K562 (cell line): ENCODE measurements at regions not wholly inside any gene's neighbourhood (a gene's known extent, or its start where the extent isn't known, plus 50 kb on each side); places are given as distances from the start of the nearest gene placed in this dataset.
A peak's percentile ranks its signal among the peaks of the same experiment; 100 is the strongest.

ENCODE experiments used
- CC2D1A ChIP-seq: fragments of 450-650 bp; IDR thresholded peaks from 2 replicates; pipeline ENCODE4 v1.6.1; 2017; ENCODE audit warnings: mild to moderate bottlenecking
- DEAF1 ChIP-seq: fragments of 450-650 bp; formaldehyde crosslinking; IDR thresholded peaks from 2 replicates; pipeline ENCODE4 v1.4.0; 2020; ENCODE audit warnings: mild to moderate bottlenecking, moderate library complexity
- ELF4 ChIP-seq: fragments of 450-650 bp; formaldehyde crosslinking; IDR thresholded peaks from 2 replicates; pipeline ENCODE4 v1.4.0; 2022; ENCODE audit warnings: missing genetic modification characterization
- LEF1 ChIP-seq: fragments of 450-650 bp; IDR thresholded peaks from 2 replicates; pipeline ENCODE4 v1.6.1; 2016; ENCODE audit warnings: mild to moderate bottlenecking
- MCM3 ChIP-seq: fragments of 450-650 bp; IDR thresholded peaks from 2 replicates; pipeline ENCODE4 v1.6.1; 2016
- NFE2 ChIP-seq: IDR thresholded peaks from 2 replicates; pipeline ENCODE4 v1.6.1; 2014; ENCODE audit warnings: antibody characterized with exemption, low read depth
- PCBP2 ChIP-seq: fragments of 200-400 bp; formaldehyde crosslinking; IDR thresholded peaks from 2 replicates; pipeline ENCODE4 v1.6.1; 2018; ENCODE audit warnings: low read length, low read depth, mild to moderate bottlenecking, moderate library complexity; ENCODE audit not compliant: poor library complexity, severe bottlenecking
- ZHX1 ChIP-seq: fragments of 150-350 bp; conservative IDR thresholded peaks from 2 replicates; pipeline ENCODE4 v1.6.1; 2014; ENCODE audit warnings: low read length
- ZKSCAN1 ChIP-seq: fragments of 150-350 bp; IDR thresholded peaks from 2 replicates; pipeline ENCODE4 v1.6.1; 2016; ENCODE audit warnings: low read depth, low read length
- ZNF146 ChIP-seq: IDR thresholded peaks from one replicate; pipeline ENCODE4 v1.6.1; 2018; ENCODE audit warnings: missing compliant biosample characterization; ENCODE audit not compliant: unreplicated experiment
- ZNF224 ChIP-seq: sonication (generic); formaldehyde crosslinking; IDR thresholded peaks from 2 replicates; pipeline ENCODE4 v1.8.0; 2022; ENCODE audit warnings: mild to moderate bottlenecking, missing genetic modification reagents
- ZNF436 ChIP-seq: fragments of 250-450, 450-650 bp; sonication (Bioruptor Pico); formaldehyde crosslinking; IDR thresholded peaks from 2 replicates; pipeline ENCODE4 v1.7.0; 2020; ENCODE audit warnings: mild to moderate bottlenecking
- ZNF77 ChIP-seq: fragments of 250-450 bp; sonication (Bioruptor Pico); IDR thresholded peaks from 2 replicates; pipeline ENCODE4 v1.5.0; 2020
- TF ChIP-seq, protein P1 (sequence below): IDR thresholded peaks from 3 replicates; pipeline ENCODE4 v1.6.1; 2011; ENCODE audit warnings: borderline replicate concordance, mild to moderate bottlenecking, moderate library complexity; ENCODE audit not compliant: insufficient read length; ENCODE audit errors: extremely low read depth
- TF ChIP-seq, protein P2 (sequence below): sonication (generic); formaldehyde crosslinking; IDR thresholded peaks from 2 replicates; pipeline ENCODE4 v1.8.0; 2023; ENCODE audit warnings: mild to moderate bottlenecking, missing genetic modification reagents
- TF ChIP-seq, protein P3 (sequence below): fragments of 250-450 bp; sonication (Bioruptor Pico); IDR thresholded peaks from 2 replicates; pipeline ENCODE4 v1.5.0; 2020; ENCODE audit warnings: mild to moderate bottlenecking, borderline replicate concordance

DNA sequence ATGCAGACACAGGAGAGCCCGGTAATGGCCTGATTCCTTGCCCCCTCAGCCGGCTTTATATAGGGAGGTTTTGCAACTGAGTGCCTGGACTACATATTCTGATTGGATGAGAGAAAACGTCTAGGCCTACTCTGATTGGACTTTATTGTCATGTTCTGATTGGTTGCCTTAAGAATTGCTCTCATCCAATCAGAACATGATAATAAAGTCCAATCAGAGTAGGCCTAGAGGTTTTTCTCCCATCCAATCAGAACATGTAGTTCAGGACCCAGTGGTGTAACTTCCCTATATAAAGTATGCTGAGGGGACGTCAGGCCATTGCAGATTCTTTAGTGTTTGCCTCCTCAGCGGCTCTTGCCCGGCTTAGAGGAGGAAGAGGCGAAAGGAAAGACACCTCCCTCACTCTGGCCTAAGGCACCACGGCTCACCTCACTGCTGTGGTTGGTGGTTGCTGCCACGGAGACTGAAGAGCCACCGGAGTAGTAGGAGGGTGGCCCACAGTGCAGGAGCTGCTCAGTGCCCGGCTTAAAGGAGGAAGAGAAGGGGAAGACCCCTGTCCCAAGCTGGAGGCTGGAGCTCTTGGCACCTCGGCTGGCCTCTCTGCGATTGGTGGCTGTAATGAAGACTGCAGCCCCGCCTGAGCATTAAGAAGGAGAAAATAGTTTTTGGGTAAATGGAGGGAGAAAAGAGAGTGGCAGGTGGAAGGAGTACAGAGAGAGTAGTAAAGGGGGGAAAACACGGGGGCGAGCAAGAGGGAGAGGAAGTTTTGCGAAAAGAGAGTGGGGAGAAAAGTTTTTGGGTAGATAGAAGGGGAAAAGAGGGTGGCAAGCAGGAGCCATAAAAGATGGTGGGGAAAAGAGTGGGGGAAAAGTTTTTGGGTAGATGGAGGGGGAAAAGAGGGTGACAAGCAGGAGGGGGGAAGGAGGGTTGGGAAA lies 116.7 kb upstream of the SERPIND1 start (continued):
- TF ChIP-seq, protein P1, sequence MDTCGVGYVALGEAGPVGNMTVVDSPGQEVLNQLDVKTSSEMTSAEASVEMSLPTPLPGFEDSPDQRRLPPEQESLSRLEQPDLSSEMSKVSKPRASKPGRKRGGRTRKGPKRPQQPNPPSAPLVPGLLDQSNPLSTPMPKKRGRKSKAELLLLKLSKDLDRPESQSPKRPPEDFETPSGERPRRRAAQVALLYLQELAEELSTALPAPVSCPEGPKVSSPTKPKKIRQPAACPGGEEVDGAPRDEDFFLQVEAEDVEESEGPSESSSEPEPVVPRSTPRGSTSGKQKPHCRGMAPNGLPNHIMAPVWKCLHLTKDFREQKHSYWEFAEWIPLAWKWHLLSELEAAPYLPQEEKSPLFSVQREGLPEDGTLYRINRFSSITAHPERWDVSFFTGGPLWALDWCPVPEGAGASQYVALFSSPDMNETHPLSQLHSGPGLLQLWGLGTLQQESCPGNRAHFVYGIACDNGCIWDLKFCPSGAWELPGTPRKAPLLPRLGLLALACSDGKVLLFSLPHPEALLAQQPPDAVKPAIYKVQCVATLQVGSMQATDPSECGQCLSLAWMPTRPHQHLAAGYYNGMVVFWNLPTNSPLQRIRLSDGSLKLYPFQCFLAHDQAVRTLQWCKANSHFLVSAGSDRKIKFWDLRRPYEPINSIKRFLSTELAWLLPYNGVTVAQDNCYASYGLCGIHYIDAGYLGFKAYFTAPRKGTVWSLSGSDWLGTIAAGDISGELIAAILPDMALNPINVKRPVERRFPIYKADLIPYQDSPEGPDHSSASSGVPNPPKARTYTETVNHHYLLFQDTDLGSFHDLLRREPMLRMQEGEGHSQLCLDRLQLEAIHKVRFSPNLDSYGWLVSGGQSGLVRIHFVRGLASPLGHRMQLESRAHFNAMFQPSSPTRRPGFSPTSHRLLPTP = no peak
- TF ChIP-seq ELF4 (CRISPR knock-in tag) (no peak), ZNF224 (CRISPR knock-in tag) (no peak), DEAF1 (peak; percentile 17; the same call in 1 of the 2 replicates), NFE2 (no peak), MCM3 (no peak), PCBP2 (no peak), CC2D1A (peak; percentile 62; the same call in 1 of the 2 replicates), ZHX1 (no peak), ZNF146 (CRISPR knock-in tag) (no peak), LEF1 (no peak), ZKSCAN1 (peak; percentile 85; the same call in 1 of the 2 replicates), ZNF436 (CRISPR knock-in tag) (0 out of 2 replicates have a peak, but pooled peaks have one; percentile 71), ZNF77 (CRISPR knock-in tag) (peak; percentile 25; the same call in 1 of the 2 replicates)
- TF ChIP-seq, protein P2, sequence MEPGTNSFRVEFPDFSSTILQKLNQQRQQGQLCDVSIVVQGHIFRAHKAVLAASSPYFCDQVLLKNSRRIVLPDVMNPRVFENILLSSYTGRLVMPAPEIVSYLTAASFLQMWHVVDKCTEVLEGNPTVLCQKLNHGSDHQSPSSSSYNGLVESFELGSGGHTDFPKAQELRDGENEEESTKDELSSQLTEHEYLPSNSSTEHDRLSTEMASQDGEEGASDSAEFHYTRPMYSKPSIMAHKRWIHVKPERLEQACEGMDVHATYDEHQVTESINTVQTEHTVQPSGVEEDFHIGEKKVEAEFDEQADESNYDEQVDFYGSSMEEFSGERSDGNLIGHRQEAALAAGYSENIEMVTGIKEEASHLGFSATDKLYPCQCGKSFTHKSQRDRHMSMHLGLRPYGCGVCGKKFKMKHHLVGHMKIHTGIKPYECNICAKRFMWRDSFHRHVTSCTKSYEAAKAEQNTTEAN (CRISPR knock-in tag) = no peak
- TF ChIP-seq, protein P3, sequence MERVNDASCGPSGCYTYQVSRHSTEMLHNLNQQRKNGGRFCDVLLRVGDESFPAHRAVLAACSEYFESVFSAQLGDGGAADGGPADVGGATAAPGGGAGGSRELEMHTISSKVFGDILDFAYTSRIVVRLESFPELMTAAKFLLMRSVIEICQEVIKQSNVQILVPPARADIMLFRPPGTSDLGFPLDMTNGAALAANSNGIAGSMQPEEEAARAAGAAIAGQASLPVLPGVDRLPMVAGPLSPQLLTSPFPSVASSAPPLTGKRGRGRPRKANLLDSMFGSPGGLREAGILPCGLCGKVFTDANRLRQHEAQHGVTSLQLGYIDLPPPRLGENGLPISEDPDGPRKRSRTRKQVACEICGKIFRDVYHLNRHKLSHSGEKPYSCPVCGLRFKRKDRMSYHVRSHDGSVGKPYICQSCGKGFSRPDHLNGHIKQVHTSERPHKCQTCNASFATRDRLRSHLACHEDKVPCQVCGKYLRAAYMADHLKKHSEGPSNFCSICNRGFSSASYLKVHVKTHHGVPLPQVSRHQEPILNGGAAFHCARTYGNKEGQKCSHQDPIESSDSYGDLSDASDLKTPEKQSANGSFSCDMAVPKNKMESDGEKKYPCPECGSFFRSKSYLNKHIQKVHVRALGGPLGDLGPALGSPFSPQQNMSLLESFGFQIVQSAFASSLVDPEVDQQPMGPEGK (CRISPR knock-in tag) = no peak
